Activated CD8-positive, alpha-beta memory T cell treated with anti-CD3 and anti-CD28 coated beads for 48 hours (primary cell): ENCODE measurements at regions not wholly inside any gene's neighbourhood (a gene's known extent, or its start where the extent isn't known, plus 50 kb on each side); places are given as distances from the start of the nearest gene placed in this dataset.
"Not testable (repeated sequence)": the region's sequence is repeated elsewhere in the genome, so short reads cannot be mapped to it uniquely, and the experiment has no call there.

ENCODE experiments used
- DNase-seq, 3 experiments: peaks; one replicate each; pipeline ENCODE4 v3.0.0-alpha.2; 2020; ENCODE audit warnings: low read depth in 2 of 3, low spot score in 2 of 3

GRCh38 chr7:101707587-101707986 is 78.5 kb upstream of the MYL10 start:
- DNase-seq, result no peak

DNA sequence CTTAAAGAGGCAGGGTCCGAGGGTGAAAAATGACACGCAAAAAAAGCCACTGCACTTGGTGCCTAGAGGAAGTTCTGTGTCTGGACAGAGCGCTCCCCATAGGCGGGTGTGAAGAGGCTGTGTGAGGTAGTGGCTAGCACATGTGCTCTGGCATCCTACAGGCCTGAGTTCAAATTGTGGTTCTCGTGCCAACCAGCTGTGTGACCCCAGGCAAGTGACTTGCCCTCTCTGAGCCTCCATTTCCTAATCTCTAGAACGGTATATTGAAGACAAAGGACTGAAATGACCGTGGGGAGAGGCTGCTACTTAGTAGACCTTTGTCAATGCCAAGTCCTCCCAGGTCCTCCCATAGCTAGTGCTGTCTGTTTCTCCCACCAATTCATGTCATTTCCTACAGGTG is 79.1 kb upstream of the MYL10 start:
- DNase-seq, result no peak

GRCh38 chr7:101712652-101713051 is 83.6 kb upstream of the MYL10 start:
- DNase-seq, result no peak

- no peak for DNase-seq
Observed at GRCh38 chr7:101714097-101714496, 85.0 kb upstream of the MYL10 start.

- no peak for DNase-seq
Observed at GRCh38 chr7:101717628-101718357, 88.7 kb upstream of the MYL10 start.

DNA sequence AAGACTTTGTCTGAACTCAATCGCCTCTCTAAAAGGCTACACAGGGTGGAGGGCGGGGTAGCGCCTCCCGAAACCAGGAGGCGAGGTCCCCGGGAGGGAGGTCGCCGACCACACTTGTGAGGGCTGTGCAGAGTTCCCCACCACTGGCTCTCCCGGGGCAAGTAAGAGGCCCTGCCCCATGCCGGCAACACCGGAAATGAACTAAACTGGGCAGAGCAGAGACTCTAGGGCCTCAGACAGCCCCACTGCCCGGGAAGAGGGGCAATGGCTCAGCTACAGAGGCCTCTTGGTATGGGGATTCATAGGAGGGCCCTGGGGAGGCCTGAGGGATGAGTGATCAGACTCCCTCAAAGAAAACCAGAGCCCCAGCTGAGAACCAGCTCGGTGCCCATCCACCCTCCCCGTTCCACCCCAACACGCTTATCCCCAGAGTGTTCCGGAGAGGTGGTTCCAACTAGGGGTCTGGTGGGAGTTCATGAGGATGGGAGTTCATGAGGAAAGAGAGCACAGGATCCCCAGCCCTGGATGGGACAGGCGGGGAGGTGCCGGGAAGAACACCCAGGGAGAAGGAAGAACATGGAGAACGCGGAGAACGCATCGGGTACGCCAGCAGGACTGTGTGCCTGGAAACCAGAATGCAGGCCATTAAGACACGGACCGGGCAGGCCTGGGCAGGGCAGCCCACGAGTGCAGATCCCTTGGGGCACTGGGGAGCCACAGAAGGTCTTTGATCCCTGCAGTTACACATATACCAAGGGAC is 89.4 kb upstream of the MYL10 start:
- no peak for DNase-seq

DNA sequence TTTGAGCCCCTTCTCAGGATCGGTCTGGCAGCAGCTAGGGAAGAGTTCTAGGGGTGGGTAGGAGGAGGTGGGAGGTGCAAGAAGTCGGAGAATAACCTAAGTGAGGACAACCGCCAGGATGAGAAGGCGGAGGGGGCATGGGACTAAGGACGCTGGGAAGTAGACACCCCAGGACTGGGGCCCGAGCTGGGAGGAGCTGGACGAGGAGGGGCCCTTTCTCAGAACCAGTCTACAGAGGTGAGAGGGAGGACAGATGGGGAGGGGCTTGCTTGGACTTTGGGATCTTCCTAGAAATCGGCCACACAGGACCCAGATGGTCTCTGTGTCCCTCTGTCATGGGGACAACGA is 90.0 kb upstream of the MYL10 start:
- no peak for DNase-seq

- DNase-seq, result no peak
Observed at GRCh38 chr7:101720324-101720723, 91.2 kb upstream of the MYL10 start.

DNA sequence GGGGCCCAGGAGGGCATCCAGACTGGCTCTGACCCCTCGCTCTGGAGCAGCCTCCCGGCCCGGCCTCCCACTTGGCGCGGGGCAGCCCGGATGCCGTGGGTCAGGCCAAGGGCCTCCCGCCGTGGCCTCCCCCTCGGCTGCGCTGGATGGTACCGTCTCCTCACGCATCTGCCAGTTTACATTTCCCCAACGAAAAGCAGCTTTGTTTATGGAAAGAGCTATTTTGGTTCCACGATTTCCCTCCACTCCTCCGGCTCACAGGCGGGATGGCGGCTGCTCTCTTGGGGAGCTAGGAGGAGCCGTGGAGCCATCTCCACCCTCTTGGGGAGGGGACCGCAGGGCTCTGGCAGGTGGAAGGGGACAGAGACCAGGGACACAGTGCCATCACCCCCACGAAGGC is 93.2 kb upstream of the MYL10 start:
- no peak for DNase-seq

DNA sequence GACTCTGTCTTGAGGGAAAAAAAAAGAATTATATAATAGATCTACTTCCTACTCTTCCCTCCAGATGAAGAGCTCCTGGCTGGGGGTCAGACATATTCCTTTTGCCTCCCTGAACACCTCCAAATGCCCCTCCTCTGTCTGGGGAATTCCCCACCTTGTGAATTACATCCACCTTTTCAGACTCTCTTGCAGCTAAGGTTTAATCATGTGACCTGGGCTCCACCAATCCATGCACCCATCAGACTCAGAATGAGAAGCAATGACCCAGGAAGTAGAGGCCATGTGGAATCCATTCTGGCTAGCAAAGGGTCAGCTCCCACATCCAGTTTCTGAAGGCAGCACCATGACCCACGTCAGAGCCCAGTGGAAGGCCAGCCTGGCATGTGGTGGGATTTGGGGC is 93.6 kb upstream of the CUX1 start:
- DNase-seq, result no peak

GRCh38 chr7:101724957-101725356 is 92.5 kb upstream of the CUX1 start:
- DNase-seq, result no peak

GRCh38 chr7:101725921-101726320 is 91.5 kb upstream of the CUX1 start:
- no peak for DNase-seq

- DNase-seq, result no peak
Observed at GRCh38 chr7:101727184-101727583, 90.2 kb upstream of the CUX1 start.

- no peak for DNase-seq
Observed at GRCh38 chr7:101728128-101728527, 89.3 kb upstream of the CUX1 start.

DNA sequence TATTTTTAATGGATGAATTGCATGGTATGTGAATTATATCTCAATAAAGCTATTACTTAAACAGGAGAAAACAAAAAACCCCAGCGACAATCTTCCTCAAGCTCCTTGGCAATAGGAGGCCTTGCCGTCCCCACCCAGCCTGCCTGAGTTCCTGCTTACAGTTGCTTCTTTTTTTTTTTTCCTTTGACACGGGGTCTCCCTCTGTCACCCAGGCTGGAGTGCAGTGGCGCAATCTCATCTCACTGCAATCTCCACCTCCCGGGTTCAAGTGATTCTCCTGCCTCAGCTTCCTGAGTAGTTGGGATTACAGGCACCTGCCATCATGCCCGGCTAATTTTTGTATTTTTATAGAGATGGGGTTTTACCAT is 88.6 kb upstream of the CUX1 start:
- DNase-seq, result not testable (repeated sequence)

GRCh38 chr7:101729241-101729883 is 88.1 kb upstream of the CUX1 start:
- DNase-seq, result no peak

GRCh38 chr7:101731502-101732084 is 85.8 kb upstream of the CUX1 start:
- no peak for DNase-seq

GRCh38 chr7:101733713-101734475 is 83.5 kb upstream of the CUX1 start:
- no peak for DNase-seq

- DNase-seq, result no peak
Observed at GRCh38 chr7:101736084-101736483, 81.3 kb upstream of the CUX1 start.

- DNase-seq, result no peak
Observed at GRCh38 chr7:101739775-101740398, 77.5 kb upstream of the CUX1 start.
